CD4-positive, alpha-beta T cell treated with Interleukin-6 for 4 hours (primary cell): ENCODE measurements at regions not wholly inside any gene's neighbourhood (a gene's known extent, or its start where the extent isn't known, plus 50 kb on each side); places are given as distances from the start of the nearest gene placed in this dataset.
"Not testable (repeated sequence)": the region's sequence is repeated elsewhere in the genome, so short reads cannot be mapped to it uniquely, and the experiment has no call there.

Experiments used
- DNase-seq: peaks from one replicate; pipeline ENCODE4 v3.0.0-alpha.2; 2020; ENCODE audit warnings: mixed read lengths

- no peak for DNase-seq
Measured at GRCh38 chr9:3658964-3659363, 133.2 kb upstream of the RFX3 start.

GRCh38 chr9:3656224-3656623 lies 130.4 kb upstream of the RFX3 start:
- DNase-seq = no peak

GRCh38 chr9:3650994-3651622 lies 125.3 kb upstream of the RFX3 start:
- no peak for DNase-seq

- DNase-seq = no peak
Measured at GRCh38 chr9:3648722-3649246, 123.0 kb upstream of the RFX3 start.

- DNase-seq = no peak
Measured at GRCh38 chr9:3648266-3648665, 122.5 kb upstream of the RFX3 start.

GRCh38 chr9:3647652-3648051 lies 121.9 kb upstream of the RFX3 start:
- no peak for DNase-seq

GRCh38 chr9:3646226-3646625 lies 120.4 kb upstream of the RFX3 start:
- no peak for DNase-seq

- not testable (repeated sequence) for DNase-seq
Measured at GRCh38 chr9:3642075-3642474, 116.3 kb upstream of the RFX3 start.

GRCh38 chr9:3629495-3629894 lies 103.7 kb upstream of the RFX3 start:
- no peak for DNase-seq

GRCh38 chr9:3628239-3628638 lies 102.4 kb upstream of the RFX3 start:
- no peak for DNase-seq

GRCh38 chr9:3608011-3608410 lies 82.2 kb upstream of the RFX3 start:
- no peak for DNase-seq

- DNase-seq = no peak
Measured at GRCh38 chr9:3600672-3601071, 74.9 kb upstream of the RFX3 start.

- DNase-seq = no peak
Measured at GRCh38 chr9:3597792-3598191, 72.0 kb upstream of the RFX3 start.

- no peak for DNase-seq
Measured at GRCh38 chr9:3586066-3586465, 60.3 kb upstream of the RFX3 start.

- no peak for DNase-seq
Measured at GRCh38 chr9:3585606-3586005, 59.8 kb upstream of the RFX3 start.

- no peak for DNase-seq
Measured at GRCh38 chr9:3578786-3579185, 53.0 kb upstream of the RFX3 start.

- no peak for DNase-seq
Measured at GRCh38 chr9:3576328-3576727, 50.5 kb upstream of the RFX3 start.

- DNase-seq = no peak
Measured at GRCh38 chr9:3575821-3576220, 50.0 kb upstream of the RFX3 start.
